AG10803 (cell line): ENCODE measurements at regions not wholly inside any gene's neighbourhood (a gene's known extent, or its start where the extent isn't known, plus 50 kb on each side); places are given as distances from the start of the nearest gene placed in this dataset.

ENCODE experiments used
- DNase-seq: peaks from one replicate; pipeline ENCODE4 v3.0.0; 2010; ENCODE audit warnings: low read depth
- H3K4me3 ChIP-seq: 2 replicates; pipeline ENCODE4 v1.5.1; 2011; ENCODE audit warnings: mild to moderate bottlenecking, low read length, control low read depth
- CTCF ChIP-seq: conservative IDR thresholded peaks from 2 replicates; pipeline ENCODE4 v1.5.1; 2011; ENCODE audit warnings: mild to moderate bottlenecking, low read length, control low read depth, inconsistent platforms

- DNase-seq: no peak
- no peak overlapping the region for H3K4me3 ChIP-seq
- TF ChIP-seq CTCF: no peak
These were observed 114.9 kb upstream of the EDNRB start for GRCh38 chr13:78033509-78033908.

- no peak for TF ChIP-seq CTCF
- H3K4me3 ChIP-seq: no peak overlapping the region
- no peak for DNase-seq
These were observed 113.5 kb upstream of the EDNRB start for GRCh38 chr13:78032132-78032531.

- H3K4me3 ChIP-seq: no peak overlapping the region
- TF ChIP-seq CTCF: no peak
- DNase-seq: no peak
These were observed 111.8 kb upstream of the EDNRB start for GRCh38 chr13:78030341-78030896.

GRCh38 chr13:78029901-78030300 lies 111.3 kb upstream of the EDNRB start:
- DNase-seq: no peak
- no peak for TF ChIP-seq CTCF
- no peak overlapping the region for H3K4me3 ChIP-seq

- no peak for DNase-seq
- TF ChIP-seq CTCF: no peak
These were observed 110.3 kb upstream of the EDNRB start for GRCh38 chr13:78028960-78029359.

GRCh38 chr13:78024996-78025395 lies 106.4 kb upstream of the EDNRB start:
- H3K4me3 ChIP-seq: no peak overlapping the region
- TF ChIP-seq CTCF: no peak
- DNase-seq: no peak

More at GRCh38 chr13:78028960-78029359, 110.3 kb upstream of the EDNRB start:
- no peak overlapping the region for H3K4me3 ChIP-seq

- no peak for TF ChIP-seq CTCF
- no peak overlapping the region for H3K4me3 ChIP-seq
- DNase-seq: peak; percentile 35
These were observed 103.7 kb upstream of the EDNRB start for GRCh38 chr13:78022164-78022877.
